ENCODE measurements at regions not wholly inside any gene's neighbourhood (a gene's known extent, or its start where the extent isn't known, plus 50 kb on each side); places are given as distances from the start of the nearest gene placed in this dataset.

DNA sequence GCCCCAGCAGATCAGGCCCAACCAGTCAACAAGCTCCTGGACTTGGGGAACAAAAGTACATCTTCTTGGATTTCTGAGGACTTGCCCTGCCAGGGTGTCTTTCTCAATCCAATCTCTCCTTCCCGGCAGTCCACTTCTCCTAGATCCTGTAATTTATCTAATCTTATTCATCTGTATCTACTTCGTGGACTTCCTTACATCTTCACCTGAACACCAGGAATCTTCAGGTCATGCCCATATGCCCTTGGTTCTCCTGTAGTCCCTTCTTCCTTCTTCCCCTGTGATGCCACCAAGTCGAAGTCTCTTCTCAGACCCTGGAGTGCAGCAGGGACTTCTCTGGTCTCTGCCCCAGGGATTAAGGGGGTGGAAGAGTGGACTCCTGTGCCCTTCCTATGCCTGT is 100.3 kb downstream of the ZNF280B start:
- H3K4me2 ChIP-seq (ENCODE audit: insufficient read depth, low read length): no peak overlapping the region
- H4K20me1 ChIP-seq (replicated peaks; ENCODE audit: control insufficient read depth, insufficient read depth, low read length): peaks cover 18% of the 10 kb centered on the region
- ChIA-PET POLR2A (interaction anchor here (0.8 to 1.8 kb wide), 4 partner anchors 12 to 402 kb away, joined by 3 to 6 read pairs (median 4); no protein-coding TSS in a partner anchor), CTCF (ENCODE audit: low intra/inter-chr PET ratio) (interaction anchor here (0.6 kb wide), 1 partner anchor 34 kb away, joined by 3 read pairs; no protein-coding TSS in a partner anchor)
- H3K79me2 ChIP-seq (ENCODE audit: control insufficient read depth, insufficient read depth, low read length): no peaks in the 10 kb centered on the region
- TF ChIP-seq PCBP1 (IDR thresholded peaks at IDR 0.05; ENCODE audit: low read depth, low read length, poor library complexity, severe bottlenecking): no peak
- TF ChIP-seq RBBP5 (IDR thresholded peaks at IDR 0.05; ENCODE audit: borderline replicate concordance, insufficient read depth, low read length, poor library complexity, severe bottlenecking): no peak
- no peak for TF ChIP-seq HOXB6 (CRISPR knock-in tag; IDR thresholded peaks at IDR 0.05; ENCODE audit: borderline replicate concordance)
- TF ChIP-seq DACH1 (IDR thresholded peaks at IDR 0.05; ENCODE audit: partially characterized antibody): no peak
- TF ChIP-seq HNRNPUL1 (IDR thresholded peaks at IDR 0.05; ENCODE audit: low read length): 0 out of 2 replicates have a peak, but pooled peaks have one; percentile 68
- TF ChIP-seq ZNF668 (CRISPR knock-in tag; IDR thresholded peaks at IDR 0.05): no peak
- no peak for TF ChIP-seq U2AF2 (optimal IDR thresholded peaks at IDR 0.05; ENCODE audit: low read depth, low read length)
- TF ChIP-seq NR2F6 (CRISPR knock-in tag; IDR thresholded peaks at IDR 0.05): peak; percentile 57; the same call in 1 of the 2 replicates
- TF ChIP-seq POLR2A (conservative IDR thresholded peaks at IDR 0.05): no peak
- TF ChIP-seq L3MBTL2 (IDR thresholded peaks at IDR 0.05): no peak
- TF ChIP-seq PHF21A (IDR thresholded peaks at IDR 0.05; ENCODE audit: borderline replicate concordance, low read depth): no peak
- 0 out of 2 replicates have a peak, but pooled peaks have one; percentile 5 for TF ChIP-seq STAG1 (CRISPR knock-in tag; IDR thresholded peaks at IDR 0.05; ENCODE audit: borderline replicate concordance)
- TF ChIP-seq, protein P1, sequence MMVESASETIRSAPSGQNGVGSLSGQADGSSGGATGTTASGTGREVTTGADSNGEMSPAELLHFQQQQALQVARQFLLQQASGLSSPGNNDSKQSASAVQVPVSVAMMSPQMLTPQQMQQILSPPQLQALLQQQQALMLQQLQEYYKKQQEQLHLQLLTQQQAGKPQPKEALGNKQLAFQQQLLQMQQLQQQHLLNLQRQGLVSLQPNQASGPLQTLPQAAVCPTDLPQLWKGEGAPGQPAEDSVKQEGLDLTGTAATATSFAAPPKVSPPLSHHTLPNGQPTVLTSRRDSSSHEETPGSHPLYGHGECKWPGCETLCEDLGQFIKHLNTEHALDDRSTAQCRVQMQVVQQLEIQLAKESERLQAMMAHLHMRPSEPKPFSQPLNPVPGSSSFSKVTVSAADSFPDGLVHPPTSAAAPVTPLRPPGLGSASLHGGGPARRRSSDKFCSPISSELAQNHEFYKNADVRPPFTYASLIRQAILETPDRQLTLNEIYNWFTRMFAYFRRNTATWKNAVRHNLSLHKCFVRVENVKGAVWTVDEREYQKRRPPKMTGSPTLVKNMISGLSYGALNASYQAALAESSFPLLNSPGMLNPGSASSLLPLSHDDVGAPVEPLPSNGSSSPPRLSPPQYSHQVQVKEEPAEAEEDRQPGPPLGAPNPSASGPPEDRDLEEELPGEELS (CRISPR knock-in tag; IDR thresholded peaks at IDR 0.05; ENCODE audit: borderline replicate concordance): no peak
- no peak for TF ChIP-seq ZFP36 (IDR thresholded peaks at IDR 0.05; ENCODE audit: low read depth, low read length, partially characterized antibody)
- TF ChIP-seq, protein P2, sequence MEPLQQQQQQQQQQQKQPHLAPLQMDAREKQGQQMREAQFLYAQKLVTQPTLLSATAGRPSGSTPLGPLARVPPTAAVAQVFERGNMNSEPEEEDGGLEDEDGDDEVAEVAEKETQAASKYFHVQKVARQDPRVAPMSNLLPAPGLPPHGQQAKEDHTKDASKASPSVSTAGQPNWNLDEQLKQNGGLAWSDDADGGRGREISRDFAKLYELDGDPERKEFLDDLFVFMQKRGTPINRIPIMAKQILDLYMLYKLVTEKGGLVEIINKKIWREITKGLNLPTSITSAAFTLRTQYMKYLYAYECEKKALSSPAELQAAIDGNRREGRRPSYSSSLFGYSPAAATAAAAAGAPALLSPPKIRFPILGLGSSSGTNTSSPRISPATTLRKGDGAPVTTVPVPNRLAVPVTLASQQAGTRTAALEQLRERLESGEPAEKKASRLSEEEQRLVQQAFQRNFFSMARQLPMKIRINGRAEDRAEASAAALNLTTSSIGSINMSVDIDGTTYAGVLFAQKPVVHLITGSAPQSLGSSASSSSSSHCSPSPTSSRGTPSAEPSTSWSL (CRISPR knock-in tag; IDR thresholded peaks at IDR 0.05; ENCODE audit: borderline replicate concordance): 0 out of 2 replicates have a peak, but pooled peaks have one; percentile 13
- TF ChIP-seq CBFB (CRISPR knock-in tag; IDR thresholded peaks at IDR 0.05): no peak
- TF ChIP-seq MXI1 (IDR thresholded peaks at IDR 0.05; ENCODE audit: low read depth, low read length): no peak
- peaks cover 21 to 56% of the 10 kb centered on the region in 2 experiments; a peak in 4 of 5 replicates for H3K27me3 ChIP-seq (ENCODE audit: control insufficient read depth in 2 of 2, insufficient read depth in 2 of 2, low read length in 2 of 2)
- H3K36me3 ChIP-seq (ENCODE audit: control insufficient read depth, insufficient read depth, low read length): no peaks in the 10 kb centered on the region
- H3K9me1 ChIP-seq (ENCODE audit: control insufficient read depth, insufficient read depth, low read length): peaks cover 6% of the 10 kb centered on the region
- H3K9ac ChIP-seq (ENCODE audit: insufficient read depth in 1 of 2, low read depth in 2 of 2, low read length in 2 of 2): no peak overlapping the region
- no peak overlapping the region for H3K27ac ChIP-seq (ENCODE audit: extremely low read depth, low read depth, low read length)
- no peaks in the 10 kb centered on the region for H3K9me3 ChIP-seq (replicated peaks; ENCODE audit: control insufficient read depth, insufficient read depth, low read depth, low read length)
- FAIRE-seq (no peak), ATAC-seq (no peak), DNase-seq (ENCODE audit: extremely low read depth in 1 of 4, low spot score in 3 of 4) (peak in 1 of 4 experiments; percentile 19)
- intact Hi-C loops (cut with micrococcal nuclease): no loop called here
- BruUV-seq (replicated peaks): no TSS peak
- WGBS (ENCODE audit: insufficient coverage, low coverage, missing lambda C conversion rate): 0% methylated on average over 3 of the region's 3 CpGs
- in situ Hi-C loops (cut with MboI): no loop called here
- no peak overlapping the region for H3K4me3 ChIP-seq
- H2AFZ ChIP-seq (ENCODE audit: low read depth, low read length): no peak overlapping the region
- H3K4me1 ChIP-seq (replicated peaks in 1 of 2; ENCODE audit: control insufficient read depth in 2 of 2, insufficient read depth in 2 of 2, low read length in 2 of 2): no peaks in the 10 kb centered on the region
